Skin epidermis (tissue), 12 donors: ENCODE measurements at regions not wholly inside any gene's neighbourhood (a gene's known extent, or its start where the extent isn't known, plus 50 kb on each side); places are given as distances from the start of the nearest gene placed in this dataset.
"Not testable (repeated sequence)": the region's sequence is repeated elsewhere in the genome, so short reads cannot be mapped to it uniquely, and the experiment has no call there.

ENCODE experiments used
- H3K27ac ChIP-seq, 21 experiments: fragments of 200-600 bp; sonication (generic) in 11 of 21; one replicate each; pipeline ENCODE4 v1.5.0; 2020; ENCODE audit warnings: mild to moderate bottlenecking in 3 of 21, inconsistent platforms in 2 of 21, moderate library complexity in 2 of 21
- H3K4me3 ChIP-seq, 7 experiments: fragments of 200-600 bp; sonication (generic) in 2 of 7; one replicate each; pipeline ENCODE4 v1.5.0; 2020; ENCODE audit warnings: inconsistent platforms in 2 of 7, mild to moderate bottlenecking in 2 of 7, moderate library complexity in 1 of 7

GRCh38 chr5:158066076-158066475 lies 207.1 kb upstream of the CLINT1 start:
- Histone ChIP-seq H3K4me3 (no peak overlapping the region), H3K27ac (peak overlapping the region in 2 of 21 experiments; percentile 49 to 56)

DNA sequence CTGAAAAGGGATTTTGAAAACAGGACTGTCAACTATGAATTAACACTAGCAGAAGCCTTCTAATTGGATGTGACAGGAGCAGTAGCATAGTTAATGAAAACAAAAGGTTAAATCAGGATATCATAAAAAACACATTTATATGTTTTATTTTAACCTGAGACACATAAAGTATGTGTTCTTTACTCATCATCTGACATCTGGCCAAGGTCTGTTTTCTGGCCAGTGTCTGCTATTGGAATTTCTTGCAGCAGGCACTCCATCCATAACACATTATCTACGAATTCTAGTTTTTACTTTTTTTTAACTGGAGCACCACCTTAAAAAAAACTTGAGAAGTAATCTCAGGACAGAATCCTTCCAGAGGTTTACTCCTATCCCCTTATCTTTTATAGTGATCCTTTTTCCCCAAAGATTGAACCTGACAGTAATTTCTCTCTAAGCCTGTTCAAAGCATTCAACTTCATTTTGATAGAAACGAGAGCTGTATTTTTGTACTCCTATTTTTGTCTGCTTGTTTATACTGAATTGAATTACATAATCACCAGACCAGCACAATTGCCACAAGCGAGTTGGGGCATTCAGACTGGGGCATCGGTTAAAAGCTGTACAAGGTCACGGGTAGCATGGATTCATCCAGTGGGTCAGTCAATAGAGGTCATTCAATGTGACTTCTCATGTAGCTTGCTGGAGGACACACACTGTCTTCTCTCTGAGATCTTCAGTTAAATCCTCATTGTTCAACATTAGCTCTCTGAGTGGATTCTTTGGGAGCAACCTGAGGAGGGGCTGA lies 205.6 kb upstream of the CLINT1 start:
- peak overlapping the region in 2 of 21 experiments; percentile 23 to 49 for H3K27ac ChIP-seq

GRCh38 chr5:158063052-158063451 lies 204.1 kb upstream of the CLINT1 start:
- no peak overlapping the region for H3K27ac ChIP-seq
- H3K4me3 ChIP-seq, result no peak overlapping the region

More for the DNA sequence above, 205.6 kb upstream of the CLINT1 start:
- no peak overlapping the region for H3K4me3 ChIP-seq

DNA sequence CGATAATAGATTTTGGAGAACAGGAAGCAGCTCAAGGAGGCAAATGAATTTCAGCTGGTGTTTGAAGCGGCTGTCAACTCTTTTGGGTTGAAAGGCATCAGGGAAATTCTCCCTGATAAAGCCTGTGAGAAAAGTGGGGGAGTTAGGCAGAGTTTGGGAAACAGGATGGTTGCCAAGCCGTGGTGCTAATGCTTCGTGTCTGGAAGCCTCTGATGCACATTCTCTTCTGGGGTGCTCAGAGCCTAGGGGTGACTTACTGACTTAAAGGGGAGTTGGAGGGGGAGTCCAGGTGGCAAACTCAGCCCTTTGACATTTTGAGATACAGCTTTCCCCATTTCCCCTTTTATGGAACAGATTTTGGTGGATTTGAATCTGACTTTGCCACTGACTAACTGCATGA lies 202.5 kb upstream of the CLINT1 start:
- Histone ChIP-seq H3K4me3 (no peak overlapping the region), H3K27ac (no peak overlapping the region)

GRCh38 chr5:158060212-158060611 lies 201.3 kb upstream of the CLINT1 start:
- H3K27ac ChIP-seq, result no peak overlapping the region
- no peak overlapping the region for H3K4me3 ChIP-seq

GRCh38 chr5:158058208-158059120 lies 199.5 kb upstream of the CLINT1 start:
- H3K27ac ChIP-seq, result no peak overlapping the region
- no peak overlapping the region for H3K4me3 ChIP-seq

- H3K27ac ChIP-seq, result no peak overlapping the region
Measured at GRCh38 chr5:158056130-158056825, 197.3 kb upstream of the CLINT1 start.

GRCh38 chr5:158055111-158055501 lies 196.2 kb upstream of the CLINT1 start:
- no peak overlapping the region for H3K27ac ChIP-seq
- no peak overlapping the region for H3K4me3 ChIP-seq

More at GRCh38 chr5:158056130-158056825, 197.3 kb upstream of the CLINT1 start:
- H3K4me3 ChIP-seq, result no peak overlapping the region

GRCh38 chr5:158054223-158055110 lies 195.5 kb upstream of the CLINT1 start:
- Histone ChIP-seq H3K4me3 (no peak overlapping the region), H3K27ac (no peak overlapping the region)

GRCh38 chr5:158051036-158051435 lies 192.1 kb upstream of the CLINT1 start:
- Histone ChIP-seq H3K4me3 (no peak overlapping the region), H3K27ac (no peak overlapping the region)

DNA sequence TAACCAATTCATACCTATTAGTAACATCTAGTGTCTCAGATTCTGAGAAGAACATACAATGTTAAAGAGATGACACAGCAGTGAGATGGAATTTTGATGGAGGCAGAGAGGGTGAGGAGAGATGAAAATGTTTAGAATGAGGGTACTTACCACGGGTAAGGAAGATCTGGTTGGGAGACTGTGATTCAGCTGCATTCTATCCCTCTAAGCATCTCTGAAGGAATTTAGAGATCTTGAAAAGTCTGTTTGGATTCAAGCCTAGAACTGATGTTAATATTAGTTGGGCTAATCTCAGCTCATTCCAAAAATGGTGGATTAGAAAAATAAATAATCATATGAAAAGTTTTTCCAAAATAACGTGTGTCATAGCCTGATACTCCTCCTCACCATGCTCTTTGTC lies 191.5 kb upstream of the CLINT1 start:
- Histone ChIP-seq H3K27ac (no peak overlapping the region), H3K4me3 (no peak overlapping the region)

- H3K4me3 ChIP-seq, result no peak overlapping the region
- no peak overlapping the region for H3K27ac ChIP-seq
Measured at GRCh38 chr5:158049459-158049858, 190.5 kb upstream of the CLINT1 start.

DNA sequence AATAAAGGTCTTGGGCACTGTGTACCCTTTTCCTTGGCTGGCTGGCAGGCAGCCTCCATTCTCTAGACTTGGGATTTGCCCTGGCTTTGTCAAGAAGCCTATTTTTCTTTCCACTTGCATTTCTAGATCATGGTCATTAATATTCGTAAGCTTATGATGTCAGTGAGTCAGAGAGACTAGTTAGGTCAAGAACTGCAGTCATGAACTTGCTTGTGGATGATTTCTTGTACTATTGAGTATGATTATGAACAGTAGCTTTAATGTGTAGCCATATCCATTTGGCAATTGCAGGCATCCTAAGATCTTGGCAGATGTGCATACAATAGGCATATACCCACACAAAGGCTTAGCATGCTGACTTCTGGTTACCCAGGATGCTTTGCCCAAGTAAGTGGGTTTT lies 186.8 kb upstream of the CLINT1 start:
- H3K27ac ChIP-seq, result no peak overlapping the region
- no peak overlapping the region for H3K4me3 ChIP-seq

- no peak overlapping the region for H3K4me3 ChIP-seq
- H3K27ac ChIP-seq, result peak overlapping the region in 1 of 21 experiments; percentile 44
Measured at GRCh38 chr5:158039911-158040347, 181.0 kb upstream of the CLINT1 start.

DNA sequence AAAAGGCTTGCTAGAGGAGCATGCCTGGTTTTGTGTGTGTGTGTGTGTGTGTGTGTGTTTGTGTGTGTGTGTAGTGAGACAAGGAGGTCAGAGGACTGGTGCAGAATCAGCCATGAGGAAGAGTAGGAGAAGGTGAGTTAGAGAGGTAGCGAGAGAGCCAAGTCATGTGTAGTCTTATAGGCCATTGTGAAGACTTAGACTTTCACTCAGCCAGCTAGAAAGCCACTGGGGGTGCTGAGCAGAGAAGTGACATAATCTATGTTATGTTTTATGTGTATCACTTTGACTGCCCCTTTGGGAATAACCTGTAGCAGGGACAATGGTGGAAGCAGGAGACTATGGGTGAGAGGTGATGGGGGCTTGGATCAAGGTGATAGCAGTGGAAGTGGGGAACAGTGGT lies 180.5 kb upstream of the CLINT1 start:
- Histone ChIP-seq H3K27ac (peak overlapping the region in 1 of 21 experiments; percentile 44), H3K4me3 (no peak overlapping the region)

DNA sequence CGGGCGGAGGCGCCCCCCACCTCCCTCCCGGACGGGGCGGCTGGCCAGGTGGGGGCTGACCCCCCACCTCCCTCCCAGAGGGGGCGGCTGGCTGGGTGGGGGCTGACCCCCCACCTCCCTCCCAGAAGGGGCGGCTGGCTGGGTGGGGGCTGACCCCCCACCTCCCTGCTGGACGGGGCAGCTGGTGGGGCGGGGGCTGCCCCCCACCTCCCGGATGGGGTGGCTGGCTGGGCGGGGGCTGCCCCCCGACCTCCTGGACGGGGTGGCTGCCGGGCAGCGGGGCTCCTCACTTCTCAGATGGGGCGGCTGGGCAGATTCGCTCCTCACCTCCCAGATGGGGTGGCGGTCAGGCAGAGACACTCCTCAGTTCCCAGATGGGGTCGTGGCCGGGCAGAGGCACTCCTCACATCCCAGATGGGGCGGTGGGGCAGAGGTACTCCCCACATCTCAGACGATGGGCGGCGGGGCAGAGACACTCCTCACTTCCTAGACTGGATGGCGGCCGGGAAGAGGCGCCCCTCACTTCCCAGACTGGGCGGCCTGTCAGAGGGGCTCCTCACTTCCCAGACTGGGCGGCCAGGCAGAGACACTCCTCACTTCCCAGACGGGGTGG lies 178.1 kb upstream of the CLINT1 start:
- not testable (repeated sequence) for H3K27ac ChIP-seq, H3K4me3 ChIP-seq

DNA sequence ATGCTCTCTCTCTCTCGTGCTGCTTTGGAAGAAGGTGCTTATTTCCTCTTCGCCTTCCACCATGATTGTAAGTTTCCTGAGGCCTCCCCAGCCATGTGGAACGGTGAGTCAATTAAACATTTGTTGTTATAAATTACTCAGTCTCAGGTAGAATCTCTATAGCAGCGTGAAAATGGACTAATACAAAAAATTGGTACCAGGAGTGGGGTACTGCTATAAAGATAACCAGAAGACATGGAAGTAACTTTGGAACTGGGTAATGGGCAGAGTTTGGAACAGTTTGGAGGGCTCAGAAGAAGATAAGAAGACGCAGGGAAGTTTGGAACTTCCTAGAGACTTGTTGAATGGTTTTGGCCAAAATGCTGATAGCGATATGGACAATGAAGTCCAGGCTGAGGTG lies 175.6 kb upstream of the CLINT1 start:
- peak overlapping the region in 1 of 21 experiments; percentile 26 for H3K27ac ChIP-seq
- not testable (repeated sequence) for H3K4me3 ChIP-seq

DNA sequence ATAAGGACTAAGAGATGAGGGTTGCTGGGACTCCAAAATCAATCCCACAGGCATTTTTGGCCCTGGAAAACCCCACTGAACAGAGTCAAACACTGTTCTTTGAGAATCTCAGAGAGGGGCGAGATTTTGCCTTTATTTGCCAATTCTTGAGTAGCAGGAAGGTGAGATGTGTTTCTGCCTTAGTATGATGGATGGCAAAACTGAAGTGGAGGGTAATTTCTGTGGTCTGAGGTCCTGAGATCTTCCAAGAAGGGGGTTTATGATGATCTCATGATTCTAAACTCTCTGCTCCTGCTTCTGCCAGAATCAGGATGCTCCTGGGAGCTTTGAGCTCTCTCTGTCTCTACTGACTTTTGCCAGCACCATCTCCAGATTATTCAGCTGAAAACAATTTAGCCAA lies 174.8 kb upstream of the CLINT1 start:
- peak overlapping the region in 1 of 21 experiments; percentile 15 for H3K27ac ChIP-seq
- H3K4me3 ChIP-seq, result no peak overlapping the region

DNA sequence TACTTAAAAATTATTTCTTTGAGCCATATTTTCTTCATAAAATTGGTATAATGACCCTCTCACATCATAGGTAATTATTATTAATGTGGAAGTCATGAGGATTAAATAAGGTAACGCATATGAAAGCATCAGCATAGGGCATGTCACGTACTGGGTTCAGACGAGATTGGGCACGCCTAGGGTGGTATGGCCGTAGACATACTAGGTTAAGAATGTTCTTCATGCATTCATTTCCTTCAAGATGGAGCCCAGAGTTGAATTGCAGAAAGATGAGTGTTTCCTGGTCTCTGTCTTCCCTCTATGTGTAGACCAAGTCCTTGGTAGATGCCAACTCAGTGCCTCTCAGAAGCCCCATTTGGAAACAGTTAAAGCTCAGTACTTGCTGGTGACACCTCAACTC lies 174.1 kb upstream of the CLINT1 start:
- no peak overlapping the region for H3K4me3 ChIP-seq
- H3K27ac ChIP-seq, result peak overlapping the region in 1 of 21 experiments; percentile 15
